Parathyroid adenoma (tissue), 2 donors: ENCODE measurements at regions not wholly inside any gene's neighbourhood (a gene's known extent, or its start where the extent isn't known, plus 50 kb on each side); places are given as distances from the start of the nearest gene placed in this dataset.

Source experiments
- H2AFZ ChIP-seq: fragments of 300-600 bp; sonication (generic); one replicate; pipeline ENCODE4 v1.7.0; 2017; ENCODE audit warnings: antibody characterized with exemption, mild to moderate bottlenecking
- H3K27ac ChIP-seq: fragments of 300-600 bp; sonication (generic); one replicate; pipeline ENCODE4 v1.7.0; 2017
- H3K27me3 ChIP-seq: fragments of 300-600 bp; sonication (generic); one replicate; pipeline ENCODE4 v1.7.0; 2017; ENCODE audit warnings: low read length; ENCODE audit not compliant: control insufficient read depth, insufficient read depth
- H3K36me3 ChIP-seq: fragments of 300-600 bp; sonication (generic); one replicate; pipeline ENCODE4 v1.7.0; 2017; ENCODE audit warnings: low read length; ENCODE audit not compliant: control insufficient read depth, insufficient read depth
- H3K4me1 ChIP-seq: fragments of 300-600 bp; sonication (generic); one replicate; pipeline ENCODE4 v1.7.0; 2017; ENCODE audit warnings: control low read depth
- H3K4me2 ChIP-seq: fragments of 300-600 bp; sonication (generic); one replicate; pipeline ENCODE4 v1.7.0; 2017; ENCODE audit warnings: low read length
- H3K4me3 ChIP-seq: fragments of 300-600 bp; sonication (generic); one replicate; pipeline ENCODE4 v1.7.0; 2017; ENCODE audit warnings: low read depth, low read length
- H3K79me2 ChIP-seq: fragments of 300-600 bp; sonication (generic); one replicate; pipeline ENCODE4 v1.7.0; 2017; ENCODE audit warnings: control low read depth
- H3K9ac ChIP-seq: fragments of 300-600 bp; sonication (generic); one replicate; pipeline ENCODE4 v1.7.0; 2017; ENCODE audit warnings: mild to moderate bottlenecking
- H3K9me3 ChIP-seq: fragments of 300-600 bp; sonication (generic); one replicate; pipeline ENCODE4 v1.7.0; 2017; ENCODE audit warnings: low read length; ENCODE audit not compliant: control insufficient read depth
- CTCF ChIP-seq: fragments of 300-600 bp; sonication (generic); IDR thresholded peaks from one replicate; pipeline ENCODE4 v1.7.0; 2017; ENCODE audit warnings: antibody characterized with exemption, mild to moderate bottlenecking
- donor health status: primary hyperparathyroidism.

GRCh38 chr1:81264976-81265375 lies 535.8 kb upstream of the ADGRL2 start:
- no peak overlapping the region for H3K27ac ChIP-seq
- TF ChIP-seq CTCF: no peak
- H3K4me3 ChIP-seq: no peak overlapping the region
- no peak overlapping the region for H3K4me2 ChIP-seq
- H3K9ac ChIP-seq: no peak overlapping the region
- no peaks in the 10 kb centered on the region for H3K4me1 ChIP-seq
- H3K9me3 ChIP-seq: no peaks in the 10 kb centered on the region
- no peak overlapping the region for H2AFZ ChIP-seq
- no peaks in the 10 kb centered on the region for H3K79me2 ChIP-seq
- no peaks in the 10 kb centered on the region for H3K27me3 ChIP-seq
- H3K36me3 ChIP-seq: no peaks in the 10 kb centered on the region

- Histone ChIP-seq H3K4me2 (no peak overlapping the region), H3K36me3 (no peaks in the 10 kb centered on the region), H3K4me3 (no peak overlapping the region), H3K27ac (no peak overlapping the region), H3K79me2 (no peaks in the 10 kb centered on the region), H3K9me3 (no peaks in the 10 kb centered on the region), H3K9ac (no peak overlapping the region), H2AFZ (no peak overlapping the region), H3K27me3 (no peaks in the 10 kb centered on the region), H3K4me1 (no peaks in the 10 kb centered on the region)
- no peak for TF ChIP-seq CTCF
Observed at GRCh38 chr1:81259625-81260411, 540.9 kb upstream of the ADGRL2 start.

GRCh38 chr1:81254560-81254959 lies 546.2 kb upstream of the ADGRL2 start:
- Histone ChIP-seq H3K9ac (no peak overlapping the region), H3K4me1 (no peaks in the 10 kb centered on the region), H3K27ac (no peak overlapping the region), H3K27me3 (no peaks in the 10 kb centered on the region), H3K4me2 (no peak overlapping the region), H3K36me3 (no peaks in the 10 kb centered on the region), H3K4me3 (no peak overlapping the region), H2AFZ (no peak overlapping the region), H3K79me2 (no peaks in the 10 kb centered on the region), H3K9me3 (no peaks in the 10 kb centered on the region)
- no peak for TF ChIP-seq CTCF

GRCh38 chr1:81254068-81254467 lies 546.7 kb upstream of the ADGRL2 start:
- Histone ChIP-seq H3K9ac (no peak overlapping the region), H3K4me2 (no peak overlapping the region), H3K4me1 (no peaks in the 10 kb centered on the region), H3K9me3 (no peaks in the 10 kb centered on the region), H3K27ac (no peak overlapping the region), H3K4me3 (no peak overlapping the region), H3K79me2 (no peaks in the 10 kb centered on the region), H3K27me3 (no peaks in the 10 kb centered on the region), H2AFZ (no peak overlapping the region), H3K36me3 (no peaks in the 10 kb centered on the region)
- no peak for TF ChIP-seq CTCF
